ENCODE measurements at regions not wholly inside any gene's neighbourhood (a gene's known extent, or its start where the extent isn't known, plus 50 kb on each side); places are given as distances from the start of the nearest gene placed in this dataset.

DNA sequence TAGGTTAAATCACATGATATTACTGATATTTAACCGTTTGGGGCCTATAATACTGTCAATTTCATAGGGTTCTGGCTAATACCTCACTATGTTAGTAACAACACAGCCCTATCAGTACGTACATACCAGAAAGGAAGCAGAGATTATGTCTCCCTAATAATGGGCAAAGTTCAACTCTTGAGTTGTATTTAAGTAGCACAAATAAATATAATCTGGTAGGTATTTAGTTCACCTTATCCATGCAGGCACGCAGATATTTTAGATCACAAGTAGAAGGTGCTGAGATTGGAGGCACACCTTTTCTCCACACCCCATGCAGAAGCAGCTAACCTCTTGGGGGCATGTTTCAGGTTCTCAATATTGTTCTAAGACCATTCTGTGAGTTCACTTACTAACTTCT lies 118.9 kb downstream of the IRS1 start:
- no peak for DNase-seq

DNA sequence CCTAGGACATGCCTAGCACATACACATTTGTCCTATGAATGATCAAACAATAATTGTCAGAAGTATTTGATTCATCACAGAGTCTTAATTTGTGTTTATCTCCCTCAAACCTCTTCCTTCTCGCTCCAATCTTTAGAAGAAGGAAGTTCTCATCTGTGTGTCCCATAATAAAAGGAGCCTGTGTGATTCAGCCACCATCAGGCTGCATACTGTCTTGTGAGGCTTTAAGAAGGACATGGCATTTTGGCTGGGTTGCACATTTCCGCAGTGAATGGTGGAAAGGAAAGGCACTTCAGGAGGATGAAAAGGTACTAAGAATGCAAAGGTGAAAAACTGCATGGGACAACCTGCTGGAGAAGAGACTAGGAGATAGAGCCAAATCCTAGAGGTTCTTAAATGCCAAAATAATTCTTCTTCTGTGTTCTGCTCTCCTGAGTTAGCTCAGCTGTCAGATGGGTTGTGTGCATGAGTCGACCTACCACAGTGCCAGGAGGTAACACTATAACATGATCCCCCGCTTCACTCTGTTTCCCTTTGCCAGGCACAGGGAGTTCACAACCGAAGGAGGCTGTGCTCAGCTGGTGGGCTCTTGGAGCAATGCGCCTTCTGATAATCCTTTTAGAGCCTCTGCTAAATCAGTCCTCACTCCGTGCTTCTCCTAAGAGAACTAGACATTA lies 120.1 kb downstream of the IRS1 start:
- no peak for DNase-seq

DNA sequence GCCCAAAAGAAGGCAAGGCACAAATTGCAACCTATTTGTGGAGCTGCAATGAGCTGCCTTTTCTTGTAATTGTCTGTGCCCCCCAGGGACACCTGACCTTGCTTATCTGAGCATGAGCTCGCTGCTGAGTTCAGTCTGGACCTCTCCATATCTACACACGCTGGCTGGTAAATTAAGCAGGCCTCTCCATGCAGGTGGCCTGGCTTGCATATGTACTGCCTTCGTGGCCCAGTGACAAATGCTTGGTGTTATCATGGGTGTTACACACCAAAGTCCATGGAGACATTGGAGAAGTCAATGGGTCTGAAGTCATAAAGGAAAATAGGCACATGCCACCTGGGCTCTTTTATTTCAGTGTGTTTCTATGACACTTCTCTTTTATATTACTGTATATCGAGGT lies 121.2 kb downstream of the IRS1 start:
- no peak for DNase-seq

DNA sequence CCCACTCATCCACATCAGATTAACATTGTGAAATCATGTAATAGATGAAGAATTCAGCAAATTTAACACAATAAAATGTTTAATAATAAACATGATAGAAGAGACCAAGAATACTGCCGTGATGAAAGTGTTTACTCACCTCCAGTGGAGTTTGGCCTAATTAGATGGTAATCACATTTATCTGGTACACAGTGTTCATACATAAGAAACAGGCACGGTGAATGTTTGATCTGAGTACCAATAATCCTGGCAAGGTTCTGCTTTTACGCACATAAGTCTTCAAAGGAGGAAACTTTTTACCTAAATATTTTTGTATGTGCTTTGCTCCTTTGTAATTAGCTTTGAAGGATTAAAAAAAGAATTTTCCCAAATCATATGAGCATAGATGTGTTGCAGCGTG lies 122.5 kb downstream of the IRS1 start:
- no peak for DNase-seq

DNA sequence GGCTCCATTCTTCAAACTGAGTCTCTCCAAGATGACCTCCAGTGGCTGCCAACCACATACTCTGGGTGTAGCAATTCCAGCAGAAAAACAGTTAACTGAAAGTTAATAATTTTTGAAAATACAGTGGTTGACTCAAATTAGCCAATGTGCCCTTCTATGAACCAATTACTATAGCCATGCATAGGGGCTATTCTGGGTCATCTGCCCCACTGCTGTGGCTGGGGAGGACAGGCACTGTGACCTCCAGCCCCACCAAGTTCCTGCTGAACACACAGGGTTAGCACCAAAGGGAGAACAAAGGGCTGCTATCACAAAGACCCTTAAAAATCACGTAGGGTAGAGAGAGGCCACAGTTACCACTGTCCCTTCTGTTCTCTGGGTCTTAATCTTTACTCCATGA lies 123.0 kb downstream of the IRS1 start:
- DNase-seq, result no peak

DNA sequence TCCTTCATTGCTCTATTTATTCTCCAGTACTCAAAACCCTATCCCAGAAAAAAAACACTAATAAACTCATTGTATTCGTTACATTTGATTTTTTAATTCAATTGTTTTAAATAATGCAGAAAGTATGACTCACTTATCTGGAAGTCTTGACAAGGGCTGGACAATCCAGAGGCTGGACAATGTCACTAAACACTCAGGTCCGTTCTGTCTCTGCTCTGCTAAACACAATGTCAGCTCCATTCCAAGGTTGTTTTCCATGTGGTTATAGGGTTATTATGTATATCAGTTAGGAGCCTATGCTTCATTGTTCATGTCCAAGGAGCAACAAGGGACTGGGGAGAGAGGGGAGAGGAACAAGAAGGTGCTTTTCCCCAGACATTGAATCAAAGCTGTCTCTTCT lies 125.5 kb downstream of the IRS1 start:
- no peak for DNase-seq

DNA sequence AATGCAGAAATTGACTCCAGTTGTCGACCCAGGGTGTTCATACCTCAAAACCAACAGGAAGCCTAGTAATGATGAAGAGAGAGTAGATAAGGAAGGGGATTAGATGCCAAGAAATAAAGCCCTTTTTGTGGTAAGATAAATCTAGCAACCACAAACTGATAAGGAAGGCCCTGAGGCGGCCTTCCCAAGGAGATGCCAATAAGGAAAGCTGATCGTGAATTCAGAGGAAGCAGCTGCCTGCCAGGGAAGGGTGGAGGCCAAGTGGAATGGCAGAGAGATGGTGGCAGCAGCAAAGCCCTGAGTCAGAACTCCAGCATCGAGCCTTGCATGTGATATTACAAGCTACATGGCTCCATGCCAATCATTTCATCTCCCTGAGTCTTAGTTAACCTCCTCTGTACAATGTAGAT lies 126.3 kb downstream of the IRS1 start:
- peak; percentile 66 for DNase-seq

DNA sequence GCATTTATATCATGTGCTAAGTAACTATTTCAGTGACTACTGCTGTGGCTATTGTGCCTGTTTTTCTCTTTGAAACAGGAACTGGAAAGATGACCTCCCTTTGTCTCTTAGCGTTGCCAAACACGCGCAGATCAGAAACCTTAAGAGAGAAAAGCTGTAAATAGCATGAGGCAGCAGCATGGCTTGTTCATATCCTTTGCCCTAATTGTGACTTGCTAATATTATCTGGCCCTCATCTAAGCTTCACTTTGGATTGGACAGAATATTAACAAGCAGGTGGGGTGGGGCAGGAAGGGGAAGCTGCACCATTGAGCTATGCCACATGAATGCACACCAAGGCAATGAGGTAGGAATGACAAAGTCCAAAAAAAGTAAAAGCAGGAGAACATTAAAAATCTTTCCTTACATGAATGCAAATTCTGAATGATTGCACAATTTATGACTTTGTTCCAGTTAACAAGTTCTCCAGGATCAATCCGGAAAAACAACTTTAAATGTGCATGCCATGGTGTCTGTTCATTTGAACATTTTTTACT lies 128.4 kb downstream of the IRS1 start:
- DNase-seq, result no peak

DNA sequence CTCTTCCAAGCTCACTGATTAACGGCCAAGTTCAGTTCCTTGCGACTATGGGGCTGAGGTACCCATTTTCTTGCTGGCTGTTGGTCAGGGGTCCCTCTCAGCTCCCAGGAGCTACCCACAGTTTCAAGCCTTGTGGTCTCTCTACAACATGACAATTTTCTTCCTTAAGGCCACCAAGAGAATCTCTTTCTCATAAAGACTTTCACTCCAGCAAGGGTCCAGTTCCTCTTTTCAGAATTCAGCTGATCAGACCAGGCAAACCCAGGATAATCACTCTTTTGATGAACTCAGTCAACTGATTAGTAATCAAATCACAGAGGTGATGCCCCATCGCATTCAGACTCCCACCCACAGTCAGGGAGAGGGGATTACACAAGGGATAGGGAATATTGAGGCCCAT lies 129.7 kb downstream of the IRS1 start:
- no peak for DNase-seq

DNA sequence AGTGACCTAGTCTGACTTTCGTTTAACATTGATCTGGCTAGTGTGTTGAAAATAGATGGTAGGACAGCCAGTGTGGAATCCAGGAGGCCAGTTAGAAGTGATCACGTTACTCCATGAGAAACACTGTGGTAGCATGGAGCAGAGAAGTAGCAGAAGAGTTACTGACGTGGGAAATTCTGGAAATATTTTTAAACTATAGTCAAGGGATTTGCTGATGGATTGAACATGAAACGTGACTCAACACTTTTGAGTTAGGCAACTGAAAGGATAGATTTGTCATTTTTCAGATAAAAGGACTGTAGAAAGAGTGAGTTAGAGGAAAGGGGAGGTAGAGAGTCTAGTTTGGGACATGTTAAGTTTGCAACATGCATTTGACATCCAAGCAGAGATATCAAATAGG lies 130.4 kb downstream of the IRS1 start:
- DNase-seq, result no peak

DNA sequence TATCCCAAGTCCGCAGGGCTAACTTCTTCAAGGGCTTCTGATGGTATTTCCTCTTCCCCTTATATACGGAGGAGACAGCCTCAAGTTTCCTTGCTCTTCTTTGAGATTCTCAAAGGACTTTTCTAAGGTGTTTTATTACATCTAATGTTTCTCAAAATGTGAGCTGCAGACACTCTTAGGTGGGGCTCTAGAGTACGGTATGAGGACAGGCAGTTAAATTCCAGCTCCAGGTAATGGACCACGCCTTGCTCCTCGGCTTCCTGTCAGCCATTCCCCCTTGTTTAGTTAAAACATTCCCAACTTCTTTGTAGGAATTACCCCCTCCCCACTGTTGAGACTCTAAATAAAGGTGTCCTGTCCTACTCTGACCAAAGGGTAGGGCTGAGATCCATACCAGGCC lies 131.9 kb downstream of the IRS1 start:
- no peak for DNase-seq

DNA sequence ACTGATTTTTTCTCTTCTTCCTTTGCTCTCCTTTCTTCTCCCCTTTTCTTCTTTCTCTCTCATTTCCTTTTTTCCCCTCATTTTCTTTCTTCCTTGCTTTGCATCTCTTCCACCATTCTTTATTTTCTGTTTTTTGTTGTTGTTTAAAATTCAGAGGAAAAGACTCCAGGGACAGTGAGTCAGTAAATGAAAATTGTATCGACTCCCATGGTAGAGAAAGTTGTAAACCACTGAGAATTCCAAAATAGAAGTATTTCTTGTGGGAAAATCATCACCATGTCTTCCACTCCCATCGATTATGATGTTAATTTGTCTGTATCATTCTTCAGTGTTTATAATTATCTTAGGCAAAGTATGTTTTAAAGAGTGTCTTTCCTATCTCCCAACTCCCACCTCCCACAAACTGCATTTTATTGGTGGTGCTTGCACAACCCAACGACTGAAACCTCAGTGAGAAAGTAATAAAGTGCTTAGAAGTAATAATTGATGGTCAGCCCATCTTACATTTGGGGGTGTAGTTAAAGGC lies 134.3 kb downstream of the IRS1 start:
- no peak for DNase-seq

DNA sequence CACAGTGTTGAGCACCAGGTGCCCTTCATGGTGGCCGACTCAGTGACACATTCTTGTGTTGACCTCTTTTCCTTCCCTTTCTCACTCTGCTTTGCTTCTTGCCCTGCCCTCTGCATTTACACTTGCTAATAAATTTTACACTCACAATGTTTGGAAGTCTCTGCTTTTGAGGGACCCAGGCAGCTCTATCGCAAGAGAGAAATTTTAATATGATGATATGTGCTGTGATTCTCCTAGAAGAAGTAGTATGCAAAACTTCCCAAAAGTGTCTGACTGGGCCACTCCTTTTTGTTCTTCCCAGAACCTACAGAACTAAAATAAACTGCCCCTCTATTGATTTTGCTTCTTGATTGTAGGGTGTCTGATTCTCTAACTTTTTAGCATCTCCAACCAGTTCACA lies 135.0 kb downstream of the IRS1 start:
- DNase-seq, result no peak

DNA sequence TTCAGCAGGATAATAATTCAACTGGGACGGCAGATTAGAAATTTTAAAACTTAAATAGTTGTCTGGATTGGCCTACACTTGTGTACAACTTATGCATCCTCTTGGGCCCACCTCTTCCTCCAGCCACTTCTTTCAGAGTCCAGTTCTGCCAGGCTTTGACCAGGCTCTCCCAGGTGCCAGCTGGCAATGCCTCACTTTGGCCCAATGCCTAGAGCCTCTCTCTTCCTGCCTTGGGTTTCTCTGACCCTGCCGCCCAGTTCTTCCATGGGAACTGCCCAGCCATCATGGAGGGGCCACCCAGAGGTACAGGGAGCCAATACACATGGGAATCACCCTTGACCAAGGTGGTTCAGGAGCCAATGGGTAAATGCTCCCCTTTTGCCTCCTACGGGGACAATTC lies 135.5 kb downstream of the IRS1 start:
- DNase-seq, result no peak

DNA sequence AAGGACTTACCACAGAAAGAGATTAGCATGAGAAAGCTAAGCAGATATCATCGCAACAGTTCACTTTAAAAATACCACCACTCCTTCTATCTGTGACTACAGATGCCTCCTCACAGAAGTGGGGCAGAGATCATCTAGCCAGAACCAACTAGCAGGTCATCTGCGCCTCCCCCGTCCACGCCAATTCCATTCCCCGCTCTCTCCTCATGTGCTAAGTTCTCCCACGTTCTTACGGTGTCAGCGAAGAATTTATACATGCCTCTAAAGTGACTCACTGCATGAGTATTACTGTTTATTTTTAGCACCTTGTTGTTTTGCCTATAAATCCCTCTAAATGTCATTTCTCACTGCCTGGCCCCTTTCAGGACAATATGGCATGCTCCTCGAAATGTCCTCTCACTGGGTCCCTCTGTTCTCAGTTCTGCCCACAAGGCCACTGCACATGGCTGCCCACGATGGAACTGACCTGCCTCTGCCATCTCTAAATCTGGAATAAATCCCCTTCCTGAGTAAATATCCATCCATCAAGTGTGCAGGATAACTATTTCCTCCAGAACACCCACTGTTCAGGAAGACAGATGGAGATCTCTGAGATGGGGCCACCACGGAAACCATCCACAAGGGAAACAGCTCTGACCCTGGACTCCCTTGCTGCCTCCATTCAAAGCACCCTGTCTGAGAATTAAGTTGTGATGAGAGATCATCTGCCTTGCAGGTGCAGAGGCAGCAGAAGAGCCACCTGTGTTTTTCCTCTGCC lies 137.7 kb downstream of the IRS1 start:
- DNase-seq, result peak; percentile 70

DNA sequence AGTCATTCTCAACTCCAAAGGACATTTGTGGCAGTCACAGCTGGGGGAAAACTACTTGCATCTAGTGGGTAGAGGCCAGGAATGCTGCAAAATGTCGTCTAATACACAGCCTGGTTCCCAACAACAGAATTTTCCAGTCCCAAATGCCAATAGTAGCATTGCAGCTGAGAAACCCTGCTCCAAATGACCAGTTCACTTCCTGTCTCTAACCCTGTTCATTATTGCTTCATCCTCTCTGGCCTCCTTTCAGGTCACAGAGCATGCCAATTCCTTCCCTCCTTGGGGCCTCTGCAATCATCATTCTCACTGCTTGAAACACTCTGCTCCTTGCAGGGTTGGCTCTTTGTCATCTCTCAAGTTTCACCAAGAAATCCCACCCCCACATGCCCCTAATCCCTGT lies 139.1 kb downstream of the IRS1 start:
- DNase-seq, result no peak

DNA sequence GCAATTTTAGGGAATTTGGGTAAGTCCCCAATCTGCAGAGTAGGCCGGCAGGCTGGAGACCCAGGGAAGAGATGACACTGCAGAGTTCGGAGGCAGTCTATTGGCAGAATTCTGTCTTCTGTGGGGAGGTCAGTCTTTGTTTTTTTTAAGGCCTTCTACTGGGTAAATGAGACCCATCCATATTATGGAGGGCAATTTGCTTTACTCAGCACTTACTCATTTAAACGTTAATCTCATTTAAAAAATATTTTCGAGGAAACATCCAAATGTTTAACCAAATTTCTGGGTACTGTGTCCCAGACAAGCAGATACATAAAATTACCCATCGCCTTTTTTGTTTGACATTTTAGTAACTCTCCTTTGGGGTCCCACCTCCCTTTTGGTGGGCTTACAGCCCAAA lies 139.5 kb downstream of the IRS1 start:
- DNase-seq, result no peak

DNA sequence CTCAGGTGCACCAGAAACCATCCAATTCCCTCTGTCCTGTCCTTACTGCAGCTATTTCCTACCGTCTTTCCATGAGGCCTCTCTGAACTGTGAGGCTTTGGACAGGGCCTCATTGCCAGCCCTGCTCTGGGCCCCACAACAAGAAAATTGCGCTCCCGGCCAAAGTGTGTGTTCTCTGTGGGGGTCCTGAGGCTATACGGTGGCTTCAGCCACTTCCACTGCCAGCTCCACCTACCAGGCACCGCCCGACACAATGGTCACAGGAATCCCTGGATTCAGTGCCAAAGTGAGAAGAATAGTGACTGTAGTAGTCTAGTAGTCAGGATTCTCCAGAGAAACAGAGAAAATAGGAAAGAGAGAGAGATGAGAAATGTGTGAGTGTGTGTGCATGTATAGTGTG lies 140.2 kb downstream of the IRS1 start:
- no peak for DNase-seq

DNA sequence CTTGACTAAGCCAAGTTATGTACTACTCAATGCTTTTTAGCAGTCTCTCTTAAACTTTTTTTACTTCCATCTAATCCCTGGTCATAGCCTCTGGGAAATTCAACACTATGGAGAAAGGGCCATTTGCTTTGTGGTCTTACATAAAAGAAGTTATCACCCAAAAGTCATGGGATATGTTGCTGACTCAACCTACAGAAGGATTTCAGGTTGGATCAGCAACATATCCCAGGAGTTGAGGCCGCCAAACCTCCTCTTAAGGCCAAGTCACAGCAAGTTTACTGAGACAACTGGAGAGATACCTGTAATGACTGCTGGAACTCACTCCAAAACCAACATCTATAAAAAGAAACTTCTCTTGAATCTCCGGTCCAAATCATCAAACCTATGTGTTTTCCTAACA lies 141.1 kb downstream of the IRS1 start:
- no peak for DNase-seq

DNA sequence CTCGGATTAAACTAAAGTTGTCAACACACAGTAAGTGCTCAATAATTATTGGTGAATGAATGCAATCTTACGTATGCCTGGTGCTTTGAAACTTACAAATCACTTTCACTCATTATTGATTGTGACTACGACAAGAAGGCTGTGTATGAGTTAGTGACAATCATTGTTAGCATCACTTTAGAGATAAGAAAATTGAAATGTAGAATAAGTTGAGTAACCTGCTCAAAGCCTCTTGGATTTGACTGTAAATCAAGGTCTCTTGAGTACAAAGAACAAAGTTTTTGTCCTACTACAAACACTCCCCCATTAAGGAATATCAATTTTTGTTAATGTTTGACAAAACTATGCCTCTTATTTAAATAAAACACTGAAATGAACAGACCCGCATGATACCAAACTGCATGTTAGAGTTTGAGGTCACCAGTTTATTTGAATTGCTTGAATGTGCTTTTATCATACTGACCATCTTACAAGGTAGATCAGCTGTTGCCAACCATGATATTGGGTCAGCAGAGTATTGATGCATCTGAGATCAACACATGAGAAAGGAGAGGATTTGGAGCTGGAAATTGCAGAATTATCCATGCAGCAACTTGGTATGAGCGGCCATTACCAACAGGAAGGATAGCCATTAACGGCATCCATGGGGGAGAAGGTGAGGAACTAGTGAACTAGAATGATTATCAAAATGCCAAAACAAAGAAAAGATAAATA lies 142.1 kb downstream of the IRS1 start:
- DNase-seq, result no peak

DNA sequence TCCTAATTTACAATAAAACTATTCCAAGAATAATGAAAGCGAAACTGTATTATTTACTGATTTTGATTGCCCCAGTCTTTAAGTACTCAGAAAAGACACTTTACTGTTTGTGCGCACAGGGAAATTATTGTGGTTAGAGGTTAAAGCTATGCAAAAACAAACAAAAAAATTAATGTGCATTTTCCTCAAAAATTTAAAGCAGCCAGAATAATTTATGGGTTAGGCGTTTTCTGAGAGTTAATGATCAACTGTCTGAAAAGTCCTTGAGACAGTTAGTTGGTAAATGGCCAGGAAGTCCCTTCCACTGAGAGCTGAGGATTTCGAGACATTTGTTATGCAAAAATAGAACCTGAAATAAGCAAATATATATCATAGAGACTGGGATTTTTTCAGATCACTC lies 143.3 kb downstream of the IRS1 start:
- no peak for DNase-seq

DNA sequence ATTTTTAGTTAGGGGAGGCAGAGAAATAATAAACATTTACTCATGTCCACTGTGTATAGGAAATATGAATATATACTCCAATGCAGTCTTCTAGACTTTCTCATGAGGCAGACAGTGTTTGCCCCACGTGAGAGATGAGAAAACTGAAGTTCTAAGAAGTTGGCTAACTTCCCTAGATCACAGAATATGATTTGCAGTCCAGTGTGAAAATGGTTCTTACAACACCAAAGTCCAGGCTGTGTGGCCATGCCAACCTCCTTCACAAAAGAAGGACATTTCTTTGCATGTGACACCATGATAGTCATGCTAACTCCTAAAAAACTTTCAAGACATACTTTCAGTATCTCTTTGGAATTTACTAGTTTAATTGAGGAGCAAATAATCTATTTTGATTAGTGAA lies 143.7 kb downstream of the IRS1 start:
- no peak for DNase-seq

DNA sequence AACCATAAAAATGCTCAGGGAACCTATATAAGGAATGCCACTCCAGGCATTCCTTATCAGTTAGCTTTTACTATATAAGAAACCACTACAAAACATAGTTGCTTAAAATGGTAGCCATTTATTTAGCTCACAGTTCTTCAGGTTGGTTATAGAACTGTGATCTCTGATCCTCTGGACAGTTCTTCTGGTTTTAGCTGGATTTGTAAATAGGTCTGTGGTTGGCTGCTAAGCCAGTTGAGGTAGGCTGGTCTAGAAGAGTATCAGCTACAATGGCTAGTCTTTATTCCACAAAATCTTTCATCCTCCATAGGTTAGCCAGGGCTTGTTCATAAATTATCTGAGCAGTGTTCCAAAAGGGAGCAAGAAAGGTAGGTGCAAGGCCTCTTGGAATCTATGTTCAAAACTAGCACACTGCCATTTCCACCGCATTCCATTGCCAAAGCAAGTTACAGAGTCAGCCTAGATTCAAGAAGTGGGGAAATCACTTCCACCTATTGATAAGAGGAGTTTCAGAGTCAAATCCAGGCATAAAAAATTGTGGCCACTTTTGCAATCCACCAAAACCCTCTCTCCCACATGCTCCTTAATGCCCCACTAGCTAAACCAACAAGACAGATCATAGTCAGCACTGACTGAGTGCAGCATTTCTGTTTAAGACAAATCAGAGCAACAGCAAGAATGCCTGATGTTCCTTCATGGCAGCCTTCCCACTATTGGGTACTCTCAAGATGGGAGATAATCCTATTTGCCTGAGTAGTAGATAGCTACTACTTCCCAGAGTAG lies 146.4 kb downstream of the IRS1 start:
- no peak for DNase-seq

Measured in islet precursor cell (in vitro differentiated cells).